H9 (cell line): ENCODE measurements at regions not wholly inside any gene's neighbourhood (a gene's known extent, or its start where the extent isn't known, plus 50 kb on each side); places are given as distances from the start of the nearest gene placed in this dataset.

Experiments
- DNase-seq: peaks from one replicate; pipeline ENCODE4 v3.0.0-alpha.2; 2017
- H2AFZ ChIP-seq: one replicate; pipeline ENCODE4 v1.6.1; 2013; ENCODE audit warnings: mild to moderate bottlenecking, low read length, control low read depth, moderate library complexity
- H2AK5ac ChIP-seq: 2 replicates; pipeline ENCODE4 v1.6.1; 2013; ENCODE audit warnings: low read length, control low read depth, mixed read lengths; ENCODE audit not compliant: insufficient read length
- H2BK120ac ChIP-seq: one replicate; pipeline ENCODE4 v1.6.1; 2013; ENCODE audit warnings: low read depth, mild to moderate bottlenecking, low read length, control low read depth, inconsistent platforms; ENCODE audit not compliant: poor library complexity, severe bottlenecking
- H2BK12ac ChIP-seq: 2 replicates; pipeline ENCODE4 v1.6.1; 2013; ENCODE audit warnings: low read length, control low read depth, mixed read lengths, low read depth; ENCODE audit not compliant: insufficient read length
- H2BK15ac ChIP-seq: 2 replicates; pipeline ENCODE4 v1.6.1; 2013; ENCODE audit warnings: low read depth, low read length, control low read depth
- H2BK20ac ChIP-seq: one replicate; pipeline ENCODE4 v1.6.1; 2013; ENCODE audit warnings: low read depth, mild to moderate bottlenecking, low read length, control low read depth, inconsistent platforms; ENCODE audit not compliant: poor library complexity, severe bottlenecking
- H2BK5ac ChIP-seq: 2 replicates; pipeline ENCODE4 v1.6.1; 2013; ENCODE audit warnings: low read length, control low read depth, mixed read lengths; ENCODE audit not compliant: insufficient read length
- H3K14ac ChIP-seq: 2 replicates; pipeline ENCODE4 v1.6.1; 2013; ENCODE audit warnings: low read length, control low read depth; ENCODE audit not compliant: insufficient read depth
- H3K18ac ChIP-seq: 2 replicates; pipeline ENCODE4 v1.6.1; 2013; ENCODE audit warnings: low read depth, mild to moderate bottlenecking, mixed read lengths, low read length, control low read depth; ENCODE audit not compliant: insufficient read length
- H3K23ac ChIP-seq: 2 replicates; pipeline ENCODE4 v1.6.1; 2013; ENCODE audit warnings: low read length, control low read depth, mixed read lengths, low read depth; ENCODE audit not compliant: insufficient read length
- H3K23me2 ChIP-seq: 2 replicates; pipeline ENCODE4 v1.6.1; 2013; ENCODE audit warnings: low read depth, mild to moderate bottlenecking, mixed read lengths, low read length, control low read depth; ENCODE audit not compliant: insufficient read length, poor library complexity, severe bottlenecking
- H3K27ac ChIP-seq: 2 replicates; pipeline ENCODE4 v1.5.1; 2013; ENCODE audit warnings: low read length, control low read depth, mixed read lengths, low read depth; ENCODE audit not compliant: insufficient read length
- H3K27me3 ChIP-seq: 2 replicates; pipeline ENCODE4 v1.6.1; 2013; ENCODE audit warnings: low read length, control low read depth, inconsistent platforms; ENCODE audit not compliant: insufficient read depth
- H3K4ac ChIP-seq: 2 replicates; pipeline ENCODE4 v1.6.1; 2013; ENCODE audit warnings: low read depth, mild to moderate bottlenecking, control low read depth, inconsistent platforms, low read length, moderate library complexity
- H3K4me1 ChIP-seq: 2 replicates; pipeline ENCODE4 v1.6.1; 2013; ENCODE audit warnings: low read length, control low read depth, inconsistent platforms; ENCODE audit not compliant: insufficient read depth
- H3K4me2 ChIP-seq: 2 replicates; pipeline ENCODE4 v1.6.1; 2013; ENCODE audit warnings: low read length, control low read depth, mixed read lengths; ENCODE audit not compliant: insufficient read length, insufficient read depth
- H3K56ac ChIP-seq: 2 replicates; pipeline ENCODE4 v1.6.1; 2013; ENCODE audit warnings: low read depth, mild to moderate bottlenecking, mixed read lengths, low read length, control low read depth; ENCODE audit not compliant: insufficient read length
- H3K79me1 ChIP-seq: 2 replicates; pipeline ENCODE4 v1.6.1; 2013; ENCODE audit warnings: low read depth, mild to moderate bottlenecking, moderate library complexity, low read length, control low read depth, inconsistent platforms; ENCODE audit not compliant: insufficient read depth, poor library complexity, severe bottlenecking
- H3K79me2 ChIP-seq: 2 replicates; pipeline ENCODE4 v1.6.1; 2013; ENCODE audit warnings: low read length, control low read depth, inconsistent platforms; ENCODE audit not compliant: insufficient read depth
- H3K9ac ChIP-seq: 2 replicates; pipeline ENCODE4 v1.6.1; 2013; ENCODE audit warnings: low read length, control low read depth, mixed read lengths; ENCODE audit not compliant: insufficient read length; ENCODE audit errors: extremely low read depth
- H3K9me3 ChIP-seq: one replicate; pipeline ENCODE4 v1.6.1; 2013; ENCODE audit warnings: low read depth, low read length, inconsistent platforms; ENCODE audit not compliant: control insufficient read depth
- H3T11ph ChIP-seq: one replicate; pipeline ENCODE4 v1.6.1; 2013; ENCODE audit warnings: mild to moderate bottlenecking, low read length, control low read depth, inconsistent platforms
- H4K20me1 ChIP-seq: one replicate; pipeline ENCODE4 v1.6.1; 2013; ENCODE audit not compliant: control insufficient read depth, insufficient read length, insufficient read depth
- H4K5ac ChIP-seq: 2 replicates; pipeline ENCODE4 v1.6.1; 2013; ENCODE audit warnings: low read depth, mild to moderate bottlenecking, mixed read lengths, low read length, control low read depth; ENCODE audit not compliant: insufficient read length
- H4K8ac ChIP-seq: replicated peaks from 2 replicates; pipeline ENCODE4 v1.6.1; 2013; ENCODE audit warnings: low read length, control low read depth, mixed read lengths, low read depth; ENCODE audit not compliant: insufficient read length
- H4K91ac ChIP-seq: 2 replicates; pipeline ENCODE4 v1.6.1; 2013; ENCODE audit warnings: low read depth, mild to moderate bottlenecking, moderate library complexity, mixed read lengths, low read length, control low read depth; ENCODE audit not compliant: insufficient read length
- H3K27ac Mint-ChIP-seq, 3 experiments: 2 replicates in 2 of 3; 3 replicates in 1 of 3; pipeline ENCODE4 v1.8.0; 2020 to 2021; ENCODE audit warnings: mixed read lengths in 3 of 3, mild to moderate bottlenecking in 1 of 3, moderate library complexity in 1 of 3
- H3K27me3 Mint-ChIP-seq: 2 replicates; pipeline ENCODE4 v1.8.0; 2021; ENCODE audit warnings: low read depth, mild to moderate bottlenecking, moderate library complexity, mixed read lengths
- H3K36me3 Mint-ChIP-seq, 3 experiments: 2 replicates in 2 of 3; 3 replicates in 1 of 3; pipeline ENCODE4 v1.8.0; 2020 to 2021; ENCODE audit warnings: low read depth in 3 of 3, mixed read lengths in 3 of 3; ENCODE audit not compliant: insufficient read depth in 1 of 3
- H3K4me1 Mint-ChIP-seq, 2 experiments: 2 replicates each; pipeline ENCODE4 v1.8.0; 2020; ENCODE audit warnings: mixed read lengths in 2 of 2
- H3K4me3 Mint-ChIP-seq, 2 experiments: 2 replicates in 1 of 2; 3 replicates in 1 of 2; pipeline ENCODE4 v1.8.0; 2020 to 2021; ENCODE audit warnings: mild to moderate bottlenecking in 2 of 2, mixed read lengths in 2 of 2, moderate library complexity in 1 of 2
- H3K9me3 Mint-ChIP-seq, 2 experiments: 2 replicates in 1 of 2; 3 replicates in 1 of 2; pipeline ENCODE4 v1.8.0; 2020; ENCODE audit warnings: mild to moderate bottlenecking in 2 of 2, mixed read lengths in 2 of 2, moderate library complexity in 1 of 2
- CTCF ChIP-seq: fragments of 200-600 bp; sonication (generic); conservative IDR thresholded peaks from 3 replicates; pipeline ENCODE4 v1.8.0; 2021; ENCODE audit warnings: antibody characterized with exemption, mild to moderate bottlenecking
- WGBS: extraction: QIAGEN DNeasy Blood & Tissue Kit; methylation state at CpG from one replicate; pipeline ENCODE4 v1.1.7; 2013; ENCODE audit warnings: missing lambda C conversion rate, low lambda C conversion rate, mixed read lengths; ENCODE audit not compliant: insufficient read length; ENCODE audit errors: extremely low coverage; 5-methylcytosine and 5-hydroxymethylcytosine counted together

- Histone ChIP-seq H3K4ac (no peak overlapping the region), H3K27me3 (no peaks in the 10 kb centered on the region), H2BK120ac (no peak overlapping the region), H3K9ac (no peak overlapping the region), H4K20me1 (no peaks in the 10 kb centered on the region), H3K4me2 (no peak overlapping the region), H2AK5ac (no peak overlapping the region), H2BK20ac (no peak overlapping the region), H3K79me2 (no peaks in the 10 kb centered on the region), H3K9me3 (no peaks in the 10 kb centered on the region), H3K18ac (no peak overlapping the region), H2BK15ac (no peak overlapping the region), H3K79me1 (no peaks in the 10 kb centered on the region), H3K56ac (no peak overlapping the region), H4K91ac (no peak overlapping the region), H3K23me2 (no peaks in the 10 kb centered on the region), H4K8ac (no peak overlapping the region), H2BK5ac (no peak overlapping the region), H3T11ph (no peak overlapping the region), H4K5ac (no peak overlapping the region), H3K4me1 (peaks cover 3% of the 10 kb centered on the region; the same call in 1 of the 2 replicates), H2AFZ (no peak overlapping the region), H3K23ac (no peak overlapping the region), H2BK12ac (no peak overlapping the region), H3K14ac (no peak overlapping the region), H3K27ac (no peak overlapping the region)
- H3K27me3 Mint-ChIP-seq = no peaks in the 10 kb centered on the region
- no CpG with 5 or more reads among the region's 5 CpGs for WGBS
- no peak for TF ChIP-seq CTCF
- H3K4me3 Mint-ChIP-seq = no peak overlapping the region
- no peaks in the 10 kb centered on the region for H3K36me3 Mint-ChIP-seq
- H3K9me3 Mint-ChIP-seq = no peaks in the 10 kb centered on the region
- no peak for DNase-seq
- no peak overlapping the region for H3K27ac Mint-ChIP-seq
- peaks cover 12 to 14% of the 10 kb centered on the region in 2 experiments for H3K4me1 Mint-ChIP-seq
Observed at GRCh38 chr2:75338461-75338860, 139.1 kb upstream of the TACR1 start.
